NCI-H446 treated with DMSO at 0.1 percent for 48 hours (cell line): ENCODE measurements at regions not wholly inside any gene's neighbourhood (a gene's known extent, or its start where the extent isn't known, plus 50 kb on each side); places are given as distances from the start of the nearest gene placed in this dataset.
"Not testable (repeated sequence)": the region's sequence is repeated elsewhere in the genome, so short reads cannot be mapped to it uniquely, and the experiment has no call there.

ENCODE experiments used
- DNase-seq: peaks from one replicate; lab custom pipeline; 2025; lab: John Stamatoyannopoulos, UW

DNA sequence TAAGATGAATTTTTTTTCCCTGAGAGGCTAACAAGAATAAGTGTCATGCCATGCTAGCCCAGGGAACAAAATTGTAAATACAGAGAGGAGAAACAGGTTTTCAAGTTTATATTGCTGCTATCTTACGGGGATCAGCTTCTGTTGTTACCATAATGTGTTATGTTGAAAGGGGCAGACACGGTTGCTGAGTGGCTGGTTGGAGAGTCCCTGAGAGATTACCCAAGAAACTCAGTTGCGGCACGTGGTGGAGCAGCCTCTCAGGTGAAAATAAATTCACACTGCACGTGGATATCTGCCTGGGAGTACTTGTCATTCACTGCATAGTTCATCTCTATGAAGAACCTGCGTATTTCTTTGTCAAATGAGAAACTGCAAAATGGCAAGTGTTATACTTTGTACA is 293.6 kb downstream of the TDRD3 start:
- no peak for DNase-seq

DNA sequence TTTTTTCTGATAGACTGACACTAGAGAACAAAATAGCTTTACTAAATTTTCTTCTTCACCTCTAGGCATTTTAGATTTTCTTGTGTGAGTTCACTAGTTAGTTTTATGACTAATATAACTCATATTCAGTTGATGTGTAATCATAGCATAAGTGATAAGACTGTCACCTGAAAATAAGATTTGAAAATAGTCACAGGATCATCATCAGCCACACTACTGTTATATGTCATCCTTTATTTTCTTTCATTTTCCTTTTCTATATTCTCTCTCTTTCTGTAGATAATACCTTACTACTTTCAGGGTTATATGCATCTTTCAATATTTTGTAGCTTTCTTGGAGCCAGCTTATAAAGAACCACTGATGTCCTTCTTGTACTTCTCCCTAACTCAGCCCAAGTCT is 292.6 kb downstream of the TDRD3 start:
- no peak for DNase-seq

DNA sequence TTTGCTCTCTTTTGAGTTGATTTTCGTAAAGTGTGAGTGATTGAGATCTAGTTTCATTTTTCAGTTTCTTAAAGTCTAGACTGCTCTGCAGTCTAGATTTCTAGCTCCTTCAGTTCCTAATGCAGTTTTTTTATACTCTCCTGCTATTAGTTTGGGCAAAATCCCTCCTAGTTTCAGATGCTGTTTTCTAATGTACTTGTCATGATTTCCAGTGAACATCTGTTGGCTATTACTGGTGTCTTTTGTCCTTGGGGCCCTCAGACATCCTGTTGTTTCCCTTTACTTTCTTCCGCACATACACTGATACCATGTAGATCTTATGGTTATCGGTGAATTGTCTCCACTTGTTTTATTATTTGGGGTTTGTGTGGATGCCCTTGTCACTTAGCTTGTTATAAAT is 292.1 kb downstream of the TDRD3 start:
- DNase-seq = no peak

DNA sequence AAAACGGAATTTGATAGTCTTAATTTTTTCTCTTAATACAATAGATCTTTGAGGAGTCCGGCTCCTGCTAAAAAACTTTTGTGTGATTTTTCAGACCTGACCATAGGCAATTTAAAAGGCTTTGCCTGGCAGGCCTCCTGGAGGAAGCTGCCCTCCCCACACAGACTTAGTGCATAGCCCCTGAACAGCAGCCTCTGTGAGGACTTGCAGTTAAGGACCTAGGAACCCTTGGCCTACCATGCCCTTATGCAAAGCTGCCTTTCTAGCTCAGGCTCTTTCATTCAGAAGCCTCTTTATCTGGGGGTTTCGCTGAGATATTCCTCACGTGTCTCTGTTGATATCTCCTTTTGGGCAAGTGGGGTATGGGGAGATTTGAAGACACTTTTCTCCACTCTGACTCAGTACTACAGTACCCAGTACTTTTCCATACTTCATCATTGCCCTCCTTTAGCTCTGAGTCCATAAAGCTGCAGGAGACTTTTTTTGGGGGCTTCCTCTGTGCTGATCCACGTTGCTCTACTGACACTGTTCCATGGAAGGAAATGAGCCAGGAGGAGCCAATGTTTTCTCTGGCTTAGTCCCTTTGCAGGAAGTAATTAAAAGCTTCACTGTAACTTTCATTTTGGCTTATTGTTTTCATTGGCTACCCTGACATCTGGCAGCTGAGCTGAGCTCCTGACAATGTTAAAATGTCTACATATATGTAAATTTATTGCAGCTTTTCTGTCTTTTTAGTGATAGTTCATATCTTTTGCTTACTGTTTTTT is 283.1 kb downstream of the TDRD3 start:
- DNase-seq = no peak

DNA sequence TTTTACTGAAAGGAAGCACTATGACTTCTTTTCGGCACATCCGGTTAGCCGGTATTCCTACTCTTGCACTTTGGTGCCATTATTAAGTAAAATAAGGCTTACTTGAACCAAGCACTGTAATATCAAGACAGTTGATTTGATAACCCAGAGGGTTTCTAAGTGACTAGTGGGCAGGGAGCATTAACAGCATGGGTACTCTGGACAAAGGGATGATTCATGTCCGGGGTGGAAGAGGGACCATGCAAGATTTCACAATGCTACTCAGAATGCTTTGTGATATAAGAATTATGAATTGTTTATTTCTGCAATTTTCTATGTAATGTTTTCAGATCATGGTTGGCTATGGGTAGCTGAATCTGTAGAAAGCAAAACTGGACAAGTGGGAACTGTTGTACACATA is 282.1 kb downstream of the TDRD3 start:
- no peak for DNase-seq

DNA sequence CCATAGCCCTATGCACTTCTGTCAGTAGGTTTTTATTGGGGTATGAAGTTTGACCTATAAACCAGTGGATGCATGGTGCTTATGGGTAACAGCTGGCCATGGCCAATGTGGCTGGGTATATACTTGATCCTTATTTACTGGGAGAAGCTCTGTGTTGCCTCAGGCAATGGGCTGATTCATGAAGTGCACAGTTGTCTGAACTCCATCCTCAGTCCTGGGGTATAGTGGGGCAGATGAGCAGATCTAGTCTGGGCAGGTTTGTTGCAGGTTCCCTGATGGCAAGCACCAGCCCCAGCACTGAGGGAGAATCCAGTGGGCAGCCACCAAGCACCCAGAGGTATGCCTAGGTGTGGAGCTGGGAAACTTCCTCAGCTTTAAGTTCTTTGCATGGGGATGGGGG is 274.4 kb downstream of the TDRD3 start:
- DNase-seq = no peak

DNA sequence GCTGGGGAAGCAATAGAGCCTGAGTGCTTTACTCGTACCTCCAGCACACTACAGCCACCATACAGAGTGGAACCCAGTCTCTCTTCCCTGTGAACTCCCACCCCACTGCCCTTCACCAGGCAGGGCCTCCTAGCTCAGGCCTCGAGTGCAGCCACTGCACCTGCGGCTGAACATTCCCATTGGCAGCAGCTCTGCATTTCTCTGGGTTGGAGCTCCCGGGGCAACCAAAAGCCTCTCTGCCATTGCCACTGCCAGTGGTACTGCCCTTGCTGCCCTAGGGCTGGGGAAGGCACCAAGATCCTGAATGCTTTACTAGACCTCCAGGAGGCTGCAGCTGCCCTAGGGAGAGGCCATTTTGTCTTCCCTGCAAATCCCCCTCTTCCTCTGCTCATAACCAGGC is 266.8 kb downstream of the TDRD3 start:
- DNase-seq = no peak

DNA sequence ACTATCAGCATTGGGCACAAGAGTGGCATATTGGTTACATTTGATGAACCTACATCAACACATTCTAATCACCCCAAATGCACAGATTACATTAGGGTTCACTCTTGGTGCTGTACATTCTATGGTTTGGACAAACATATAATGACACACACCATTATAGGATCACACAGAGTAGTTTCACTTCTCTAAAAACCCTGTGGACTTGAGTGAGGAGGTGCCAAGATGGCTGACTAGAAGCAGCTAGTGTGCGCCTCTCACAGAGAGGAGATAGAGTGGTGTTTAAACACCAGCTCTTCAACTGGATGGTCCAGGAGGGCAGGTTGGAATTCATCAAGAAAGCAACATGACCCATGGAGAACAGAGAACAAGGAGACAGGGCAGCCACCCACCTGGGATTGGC is 265.6 kb downstream of the TDRD3 start:
- no peak for DNase-seq

DNA sequence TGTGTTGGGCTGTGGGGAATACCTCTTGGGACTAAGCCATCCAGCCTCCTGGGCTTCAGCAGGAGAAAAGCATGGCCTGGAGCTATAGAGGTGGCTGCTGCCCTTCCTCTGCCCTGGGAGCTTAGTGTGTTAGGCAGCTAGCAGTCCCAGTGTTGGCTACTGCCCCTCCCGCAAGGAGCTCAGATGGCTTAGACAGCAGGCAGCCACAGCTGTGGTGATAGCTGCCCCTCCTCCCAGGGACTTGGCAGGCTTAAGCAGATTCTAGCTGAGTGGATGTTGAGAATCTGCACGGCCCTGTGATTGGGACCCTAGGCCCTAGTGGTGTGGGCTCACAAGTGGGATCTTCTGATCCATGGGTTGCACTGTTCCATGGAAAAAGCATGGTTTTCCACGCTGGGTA is 264.5 kb downstream of the TDRD3 start:
- DNase-seq = no peak

DNA sequence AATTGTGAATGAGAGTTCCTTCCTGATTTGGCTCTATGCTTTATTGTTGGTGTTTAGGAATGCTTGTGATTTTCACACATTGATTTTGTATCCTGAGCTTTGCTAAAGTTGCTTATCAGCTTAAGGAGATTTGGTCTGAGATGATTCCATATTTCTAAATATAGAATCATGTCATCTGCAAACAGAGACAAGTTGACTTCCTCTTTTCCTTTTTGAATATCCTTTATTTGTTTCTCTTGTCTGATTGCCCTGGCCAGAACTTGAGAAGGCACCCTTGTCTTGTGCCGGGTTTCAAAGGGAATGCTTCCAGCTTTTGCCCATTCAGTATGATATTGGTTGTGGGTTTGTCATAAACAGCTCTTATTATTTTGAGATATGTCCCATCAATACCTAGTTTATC is 260.6 kb downstream of the TDRD3 start:
- DNase-seq = not testable (repeated sequence)

DNA sequence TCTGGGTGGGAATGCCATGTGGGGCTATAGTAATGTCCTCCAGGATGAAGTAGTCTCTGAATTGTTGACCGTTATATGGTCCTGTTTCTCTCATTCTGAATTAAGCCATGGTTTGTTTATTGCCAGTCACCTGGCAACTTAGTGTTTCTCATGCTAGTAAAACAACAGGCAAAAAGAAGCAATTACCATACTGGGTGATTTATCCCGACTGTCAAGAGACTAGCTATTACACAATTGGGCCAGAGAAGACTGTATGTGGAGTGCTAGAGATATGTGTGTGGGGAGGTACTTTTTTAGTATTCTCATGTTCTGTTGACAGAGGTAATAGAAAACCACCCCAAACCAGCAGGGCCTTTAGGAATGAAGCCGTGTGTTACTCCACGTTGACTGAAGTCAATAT is 258.2 kb downstream of the TDRD3 start:
- DNase-seq = no peak

DNA sequence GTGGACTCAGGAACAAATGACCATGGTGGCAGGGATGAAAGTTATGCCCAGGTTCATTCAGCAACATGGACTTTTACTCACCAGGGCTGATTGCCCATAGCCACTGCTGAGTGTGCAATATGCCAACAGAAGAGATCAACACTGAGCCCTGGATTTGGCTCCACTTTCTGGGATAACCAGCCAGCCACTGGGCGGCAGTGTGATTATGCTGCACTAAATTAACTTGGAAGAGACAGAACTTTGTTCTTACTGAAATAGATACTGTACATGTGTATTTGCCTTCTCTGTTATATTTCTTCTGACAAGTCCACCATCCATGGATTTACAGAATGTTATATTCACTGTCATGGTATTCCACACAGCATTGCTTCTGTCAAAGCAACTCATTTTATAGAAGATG is 257.4 kb downstream of the TDRD3 start:
- DNase-seq = no peak

DNA sequence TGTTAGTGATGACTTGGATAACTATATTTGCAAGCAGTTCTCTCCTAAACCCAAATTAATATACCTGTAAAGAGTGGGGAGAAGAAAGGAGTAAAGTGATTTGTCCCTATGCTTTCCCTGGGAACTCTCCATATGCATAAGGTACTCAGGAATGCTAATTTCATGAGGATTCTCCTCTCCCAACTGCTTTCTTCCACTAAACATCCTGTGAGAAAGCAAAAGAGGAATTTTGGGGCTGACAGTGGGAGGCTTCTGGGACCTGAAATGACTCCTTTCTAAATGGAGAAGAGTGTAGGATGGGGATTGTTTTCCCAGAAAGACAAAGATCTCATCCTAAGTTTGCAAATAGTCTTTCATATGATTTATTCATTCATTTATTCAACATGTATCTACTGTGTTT is 250.5 kb downstream of the TDRD3 start:
- no peak for DNase-seq

DNA sequence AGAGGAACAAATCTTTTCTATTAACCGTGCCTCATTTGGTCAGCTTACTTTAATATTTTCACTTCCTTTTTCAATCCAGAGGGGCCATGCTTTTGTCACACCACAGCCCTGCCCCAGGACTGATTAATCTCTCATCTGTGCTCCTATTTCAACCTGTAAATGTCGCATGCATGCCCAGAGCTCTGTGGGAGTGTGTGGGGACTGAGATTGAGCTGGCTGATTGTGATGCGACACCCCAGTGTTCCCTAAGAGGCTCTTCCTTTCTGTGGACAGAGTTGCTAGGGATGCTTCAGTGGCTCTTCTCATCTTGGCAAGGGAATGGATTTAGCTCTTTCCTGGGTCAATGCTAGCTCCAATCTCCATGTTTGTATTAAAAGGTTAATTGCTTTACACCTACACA is 249.6 kb downstream of the TDRD3 start:
- DNase-seq = no peak

DNA sequence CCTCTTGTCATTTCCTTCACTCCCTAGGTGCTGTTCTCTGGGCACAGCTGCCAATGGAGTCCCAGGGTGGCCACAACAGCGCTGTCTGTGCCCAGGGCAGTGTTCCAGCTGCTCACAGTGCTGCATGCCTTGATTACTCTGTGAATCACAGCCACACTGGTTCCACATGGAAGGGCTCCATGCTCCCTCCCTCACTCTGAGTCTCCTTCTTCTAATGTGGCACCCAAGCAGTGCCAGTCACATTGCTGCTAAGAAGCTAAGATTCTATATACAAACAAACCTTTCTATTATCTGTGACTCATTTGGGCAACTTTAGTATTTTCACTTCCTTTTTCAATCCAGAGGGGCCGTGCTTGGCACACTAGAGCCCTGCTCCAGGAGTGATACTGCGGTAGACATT is 248.7 kb downstream of the TDRD3 start:
- no peak for DNase-seq

DNA sequence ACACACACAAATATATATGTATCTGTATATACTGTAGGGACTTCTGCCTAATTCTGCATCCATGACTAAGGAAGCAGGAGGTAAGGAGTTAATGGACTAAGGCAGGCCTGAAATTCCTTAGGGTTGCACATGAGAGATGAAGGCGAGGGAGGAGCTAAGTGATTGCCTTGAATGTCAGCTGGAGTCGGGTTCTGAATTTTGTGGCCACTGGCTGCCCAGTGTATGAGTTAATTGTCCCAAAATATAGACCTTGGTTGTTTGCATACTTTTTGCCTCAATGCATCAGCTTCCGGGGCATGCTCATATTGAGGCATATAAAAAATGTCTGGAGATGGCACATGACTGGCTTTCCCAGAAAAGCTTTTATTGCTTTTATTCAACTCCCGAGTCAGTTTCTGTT is 245.5 kb downstream of the TDRD3 start:
- DNase-seq = no peak

DNA sequence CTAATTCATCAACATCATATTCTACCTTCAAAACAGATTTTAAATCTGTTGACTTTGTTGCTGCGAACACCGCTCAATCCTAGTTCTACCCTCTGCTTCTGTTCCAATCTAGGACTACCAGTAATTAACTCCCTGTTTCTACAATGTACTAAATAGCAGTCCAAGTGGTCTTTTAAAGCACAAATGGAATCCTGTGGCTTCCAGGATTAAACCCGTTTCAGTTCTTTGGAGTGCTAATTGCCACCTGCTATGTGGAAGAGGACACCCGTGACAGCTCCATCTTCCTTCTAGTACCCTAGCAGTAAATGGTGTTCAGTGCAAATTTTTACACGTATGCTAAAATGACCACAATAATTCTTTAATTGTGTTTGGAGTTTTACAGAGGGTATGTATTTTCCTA is 232.1 kb downstream of the TDRD3 start:
- no peak for DNase-seq

DNA sequence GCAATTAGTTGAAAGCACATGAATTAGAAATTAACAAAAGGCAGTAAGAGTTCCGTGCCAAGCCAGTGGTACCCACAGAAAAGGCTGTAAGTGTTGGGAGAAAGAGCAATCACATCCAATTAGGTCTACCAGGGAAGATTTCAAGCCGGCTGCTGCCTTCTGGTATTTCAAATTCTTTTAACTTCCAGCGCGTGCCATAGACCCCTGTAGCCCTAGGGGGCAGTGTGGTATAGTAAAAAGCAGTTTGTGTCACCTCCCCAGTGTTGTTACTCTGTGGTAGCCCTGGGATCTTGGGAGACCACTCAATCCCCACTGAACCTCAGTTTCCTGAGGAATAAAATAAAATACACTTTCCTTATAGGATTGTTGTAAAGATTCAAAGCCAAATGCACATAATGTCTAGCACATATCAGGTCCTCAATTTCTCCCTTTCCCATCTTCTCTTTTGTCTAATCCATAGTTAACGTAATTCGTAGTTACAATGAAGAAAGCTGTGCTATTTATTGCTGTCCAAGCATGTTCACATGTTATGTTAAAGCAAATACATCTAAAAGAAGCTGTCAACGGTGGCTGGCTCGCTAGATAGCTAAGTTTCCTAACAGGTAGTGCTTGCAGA is 230.2 kb downstream of the TDRD3 start:
- no peak for DNase-seq
